K562 (cell line): ENCODE measurements at regions not wholly inside any gene's neighbourhood (a gene's known extent, or its start where the extent isn't known, plus 50 kb on each side); places are given as distances from the start of the nearest gene placed in this dataset.

ENCODE experiments used
- ATAC-seq: fragments of 200-7000 bp; cut with Tn5 transposase; 3 replicates; pipeline ENCODE4 v1.9.1; 2020; ENCODE audit warnings: moderate library complexity
- BruUV-seq: library from RNA; stranded (reverse); fragments of 400-500 nt; replicated peaks from 2 replicates; lab custom pipeline; 2021; lab: Mats Ljungman, UMichigan
- CTCF ChIA-PET: fragments of 300-600 bp; formaldehyde crosslinking; extraction: SDS; loops from one replicate; lab custom pipeline; 2021; ENCODE audit warnings: low intra/inter-chr PET ratio; lab: Yijun Ruan, JAX
- POLR2A ChIA-PET: fragments of 300-600, 350-650 bp; sonication (Branson Sonifier 250); formaldehyde crosslinking; extraction: SDS; loops from one replicate; lab custom pipeline; 2021; ENCODE audit warnings: antibody characterized with exemption, inconsistent platforms; lab: Yijun Ruan, JAX
- DNase-seq, 4 experiments: peaks; one replicate each; pipeline versions ENCODE4 v3.0.0 to v3.0.0-alpha.2; 2011 to 2018; ENCODE audit warnings: low spot score in 3 of 4, mixed read lengths in 3 of 4; ENCODE audit errors: extremely low read depth in 1 of 4
- FAIRE-seq: peaks from 2 replicates; lab custom pipeline; 2011; peaks lifted over from hg19 to GRCh38; lab: Jason Lieb, UNC
- H2AFZ ChIP-seq: 2 replicates; pipeline ENCODE4 v1.6.0; 2011; ENCODE audit warnings: low read depth, low read length, control low read depth, inconsistent platforms
- H3K27ac ChIP-seq: fragments of 200-600 bp; 3 replicates; pipeline ENCODE4 v1.8.0; 2011; ENCODE audit warnings: low read depth, mild to moderate bottlenecking, control low read depth, inconsistent platforms, low read length, moderate library complexity, mixed read lengths; ENCODE audit errors: extremely low read depth
- H3K27me3 ChIP-seq, 2 experiments: fragments of 300-600 bp in 1 of 2; 2 replicates in 1 of 2; 3 replicates in 1 of 2; pipeline versions ENCODE4 v1.6.0 to v1.8.0; 2011; ENCODE audit warnings: inconsistent platforms in 2 of 2, low read length in 2 of 2, mild to moderate bottlenecking in 1 of 2, mixed read lengths in 1 of 2, moderate library complexity in 1 of 2; ENCODE audit not compliant: control insufficient read depth in 2 of 2, insufficient read depth in 2 of 2
- H3K36me3 ChIP-seq: fragments of 300-600 bp; 3 replicates; pipeline ENCODE4 v1.8.0; 2011; ENCODE audit warnings: mild to moderate bottlenecking, low read length, inconsistent platforms; ENCODE audit not compliant: control insufficient read depth, insufficient read depth
- H3K4me1 ChIP-seq, 2 experiments: fragments of 200-600 bp in 1 of 2; replicated peaks in 1 of 2; 2 replicates in 1 of 2; 3 replicates in 1 of 2; pipeline versions ENCODE4 v1.5.1 to v1.8.0; 2011; ENCODE audit warnings: inconsistent platforms in 2 of 2, low read length in 2 of 2, mild to moderate bottlenecking in 1 of 2, mixed read lengths in 1 of 2, moderate library complexity in 1 of 2; ENCODE audit not compliant: control insufficient read depth in 2 of 2, insufficient read depth in 2 of 2
- H3K4me2 ChIP-seq: 2 replicates; pipeline ENCODE4 v1.6.1; 2011; ENCODE audit warnings: low read length, control low read depth, inconsistent platforms, mixed read lengths; ENCODE audit not compliant: insufficient read depth
- H3K4me3 ChIP-seq: fragments of 200-600 bp; sonication (generic), shearing (Covaris generic); 2 replicates; pipeline ENCODE4 v1.5.1; 2016; ENCODE audit warnings: control low read depth, inconsistent platforms
- H3K79me2 ChIP-seq: fragments of 200-600 bp; 3 replicates; pipeline ENCODE4 v1.8.0; 2011; ENCODE audit warnings: low read length, inconsistent platforms; ENCODE audit not compliant: control insufficient read depth, insufficient read depth
- H3K9ac ChIP-seq, 2 experiments: 2 replicates each; pipeline versions ENCODE4 v1.6.0 to v1.6.1; 2011; ENCODE audit warnings: low read depth in 2 of 2, low read length in 2 of 2, control low read depth in 1 of 2, inconsistent platforms in 1 of 2, mild to moderate bottlenecking in 1 of 2, mixed read lengths in 1 of 2; ENCODE audit not compliant: insufficient read depth in 1 of 2
- H3K9me1 ChIP-seq: one replicate; pipeline ENCODE4 v1.6.0; 2011; ENCODE audit warnings: inconsistent platforms, mild to moderate bottlenecking, low read length, moderate library complexity; ENCODE audit not compliant: control insufficient read depth, insufficient read depth
- H3K9me3 ChIP-seq: replicated peaks from 2 replicates; pipeline ENCODE4 v1.5.1; 2011; ENCODE audit warnings: low read depth, low read length, inconsistent platforms; ENCODE audit not compliant: control insufficient read depth, insufficient read depth
- H4K20me1 ChIP-seq: replicated peaks from 2 replicates; pipeline ENCODE4 v1.6.1; 2011; ENCODE audit warnings: low read length, inconsistent platforms, mixed read lengths; ENCODE audit not compliant: control insufficient read depth, insufficient read depth
- CHD4 ChIP-seq: fragments of 200-600 bp; sonication (generic); IDR thresholded peaks from 3 replicates; pipeline ENCODE4 v1.6.1; 2012; ENCODE audit warnings: low read depth, mild to moderate bottlenecking, mixed read lengths, low read length, inconsistent platforms; ENCODE audit not compliant: insufficient read depth, insufficient replicate concordance, poor library complexity, severe bottlenecking
- E2F6 ChIP-seq, 2 experiments: IDR thresholded peaks; 2 replicates each; pipeline ENCODE4 v1.6.1; 2011; ENCODE audit warnings: borderline replicate concordance in 1 of 2, control low read depth in 1 of 2, low read depth in 1 of 2, low read length in 1 of 2, mild to moderate bottlenecking in 1 of 2, mixed read lengths in 1 of 2, moderate library complexity in 1 of 2; ENCODE audit not compliant: insufficient read depth in 1 of 2, insufficient read length in 1 of 2, poor library complexity in 1 of 2, severe bottlenecking in 1 of 2; ENCODE audit errors: extremely low read depth in 1 of 2
- GABPA ChIP-seq: fragments of 200-800 bp; sonication (Bioruptor generic); conservative IDR thresholded peaks from 2 replicates; pipeline ENCODE4 v1.6.1; 2016; ENCODE audit warnings: low read depth, missing genetic modification characterization, missing compliant biosample characterization
- GATAD2A ChIP-seq: fragments of 450-650 bp; IDR thresholded peaks from 2 replicates; pipeline ENCODE4 v1.6.1; 2017
- HCFC1 ChIP-seq: IDR thresholded peaks from 2 replicates; pipeline ENCODE4 v1.6.1; 2012; ENCODE audit warnings: low read depth, low read length, improper control_type of control experiment
- L3MBTL2 ChIP-seq: fragments of 450-650 bp; IDR thresholded peaks from 2 replicates; pipeline ENCODE4 v1.6.1; 2016; ENCODE audit warnings: mild to moderate bottlenecking, moderate library complexity
- MGA ChIP-seq: fragments of 450-650 bp; IDR thresholded peaks from 2 replicates; pipeline ENCODE4 v1.6.1; 2016; ENCODE audit warnings: mild to moderate bottlenecking, moderate library complexity
- PHB2 ChIP-seq: fragments of 450-650 bp; IDR thresholded peaks from 2 replicates; pipeline ENCODE4 v1.6.1; 2017; ENCODE audit warnings: low read depth
- TEAD2 ChIP-seq: fragments of 450-650 bp; IDR thresholded peaks from 2 replicates; pipeline ENCODE4 v1.6.1; 2016; ENCODE audit warnings: missing genetic modification characterization, control low read depth, missing compliant biosample characterization
- XRCC5 ChIP-seq: fragments of 200-400 bp; formaldehyde crosslinking; IDR thresholded peaks from 2 replicates; pipeline ENCODE4 v1.6.1; 2017; ENCODE audit warnings: low read depth, mild to moderate bottlenecking, low read length
- ZKSCAN3 ChIP-seq: fragments of 250-450 bp; sonication (Bioruptor Pico); IDR thresholded peaks from 2 replicates; pipeline ENCODE4 v1.4.0; 2020
- WGBS: fragments of 100-300 bp; shearing (Covaris generic); methylation state at CpG from one replicate; pipeline ENCODE4 v1.1.6; 2016; ENCODE audit warnings: low coverage, mixed read lengths; ENCODE audit not compliant: insufficient coverage; ENCODE audit errors: missing lambda C conversion rate; 5-methylcytosine and 5-hydroxymethylcytosine counted together
- in situ Hi-C: fragments of 300-500 bp; cut with MboI; formaldehyde crosslinking; loops from 4 replicates; pipeline ENCODE4 v1.15.0; 2018; ENCODE audit warnings: inconsistent platforms, mixed read lengths
- intact Hi-C: fragments of 100-400 bp; cut with micrococcal nuclease; formaldehyde crosslinking; loops from 2 replicates; pipeline ENCODE4 v1.14.2; 2022

- H2AFZ ChIP-seq, result no peak overlapping the region
- CTCF ChIA-PET, result no interaction called here
- POLR2A ChIA-PET, result interaction anchor here (1.4 kb wide), 2 partner anchors 9 to 17 kb away, joined by 3 to 5 read pairs; no protein-coding TSS in a partner anchor
- no peaks in the 10 kb centered on the region for H3K79me2 ChIP-seq
- H3K36me3 ChIP-seq, result no peaks in the 10 kb centered on the region
- H3K4me3 ChIP-seq, result no peak overlapping the region
- peaks cover 25 to 32% of the 10 kb centered on the region in 2 experiments for H3K4me1 ChIP-seq
- ATAC-seq (no peak), DNase-seq (no peak), FAIRE-seq (no peak)
- BruUV-seq, result no TSS peak
- H3K9me3 ChIP-seq, result no peaks in the 10 kb centered on the region
- no peaks in the 10 kb centered on the region for H4K20me1 ChIP-seq
- H3K9me1 ChIP-seq, result no peaks in the 10 kb centered on the region
- in situ Hi-C loops (no loop called here), intact Hi-C loops (no loop called here)
- no peaks in the 10 kb centered on the region for H3K27me3 ChIP-seq
- WGBS, result 95% methylated on average over 7 of the region's 7 CpGs
- H3K4me2 ChIP-seq, result no peak overlapping the region
- no peak overlapping the region for H3K27ac ChIP-seq
- no peak overlapping the region for H3K9ac ChIP-seq
- TF ChIP-seq L3MBTL2, result peak; percentile 32; the same call in 1 of the 2 replicates
- TF ChIP-seq PHB2, result 0 out of 2 replicates have a peak, but pooled peaks have one; percentile 20
- TF ChIP-seq TEAD2 (tag), result no peak
- TF ChIP-seq GABPA, result 0 out of 2 replicates have a peak, but pooled peaks have one; percentile 5
- peak; percentile 51 to 81 for TF ChIP-seq E2F6 (IDR thresholded peaks at IDR 0.05; ENCODE audit: borderline replicate concordance in 1 of 2, extremely low read depth in 1 of 2, insufficient read depth in 1 of 2, insufficient read length in 1 of 2, low read depth in 1 of 2, low read length in 1 of 2, poor library complexity in 1 of 2, severe bottlenecking in 1 of 2)
- TF ChIP-seq GATAD2A, result no peak
- TF ChIP-seq HCFC1, result no peak
- peak; percentile 69 for TF ChIP-seq MGA
- no peak for TF ChIP-seq XRCC5
- no peak for TF ChIP-seq ZKSCAN3
- TF ChIP-seq CHD4, result no peak
Measured at GRCh38 chr6:15021074-15021473, 224.8 kb upstream of the JARID2 start.
